Vagina (tissue), 2 donors: ENCODE measurements at regions not wholly inside any gene's neighbourhood (a gene's known extent, or its start where the extent isn't known, plus 50 kb on each side); places are given as distances from the start of the nearest gene placed in this dataset.
"Not testable (repeated sequence)": the region's sequence is repeated elsewhere in the genome, so short reads cannot be mapped to it uniquely, and the experiment has no call there.

Experiments
- DNase-seq, 2 donors: peaks; one replicate each; pipeline ENCODE4 v3.0.0-alpha.2; 2017; ENCODE audit errors: extremely low spot score in 2 of 2
- H3K27ac ChIP-seq: fragments of 200-600 bp; sonication (generic); one replicate; pipeline ENCODE4 v1.5.1; 2019
- H3K27me3 ChIP-seq: fragments of 200-600 bp; sonication (generic); one replicate; pipeline ENCODE4 v1.5.1; 2019
- H3K36me3 ChIP-seq, 2 donors: fragments of 200-600 bp; sonication (generic); one replicate each; pipeline ENCODE4 v1.5.1; 2017 to 2019
- H3K4me1 ChIP-seq: fragments of 200-600 bp; sonication (generic); one replicate; pipeline ENCODE4 v1.5.1; 2019
- H3K4me3 ChIP-seq, 2 donors: fragments of 200-600 bp; sonication (generic); 1 replicate in 1 of 2; 2 replicates in 1 of 2; pipeline ENCODE4 v1.5.1; 2016 to 2019
- H3K9me3 ChIP-seq: fragments of 200-600 bp; sonication (generic); one replicate; pipeline ENCODE4 v1.5.1; 2019
- POLR2A ChIP-seq, 2 donors: fragments of 450-650 bp; IDR thresholded peaks; one replicate each; pipeline ENCODE4 v1.6.1; 2017; ENCODE audit warnings: antibody characterized with exemption in 2 of 2, mild to moderate bottlenecking in 2 of 2, moderate library complexity in 2 of 2
- POLR2AphosphoS5 ChIP-seq, 2 donors: sonication (generic); formaldehyde crosslinking; IDR thresholded peaks; one replicate each; pipeline ENCODE4 v1.9.0; 2017; ENCODE audit warnings: antibody characterized with exemption in 2 of 2, mild to moderate bottlenecking in 2 of 2, low read depth in 1 of 2; ENCODE audit not compliant: insufficient read depth in 1 of 2
- intact Hi-C: fragments of 100-400 bp; cut with DNase I; formaldehyde crosslinking; loops from one replicate; pipeline ENCODE4 v1.15.1; 2023
- TF ChIP-seq, protein P1 (sequence below), 3 experiments: fragments of 450-650 bp in 2 of 3; fragments of 200-600 bp in 1 of 3; sonication (generic) in 1 of 3; IDR thresholded peaks; one replicate each; pipeline ENCODE4 v1.5.1; 2017 to 2019; ENCODE audit warnings: antibody characterized with exemption in 3 of 3, mild to moderate bottlenecking in 2 of 3, moderate library complexity in 2 of 3

DNA sequence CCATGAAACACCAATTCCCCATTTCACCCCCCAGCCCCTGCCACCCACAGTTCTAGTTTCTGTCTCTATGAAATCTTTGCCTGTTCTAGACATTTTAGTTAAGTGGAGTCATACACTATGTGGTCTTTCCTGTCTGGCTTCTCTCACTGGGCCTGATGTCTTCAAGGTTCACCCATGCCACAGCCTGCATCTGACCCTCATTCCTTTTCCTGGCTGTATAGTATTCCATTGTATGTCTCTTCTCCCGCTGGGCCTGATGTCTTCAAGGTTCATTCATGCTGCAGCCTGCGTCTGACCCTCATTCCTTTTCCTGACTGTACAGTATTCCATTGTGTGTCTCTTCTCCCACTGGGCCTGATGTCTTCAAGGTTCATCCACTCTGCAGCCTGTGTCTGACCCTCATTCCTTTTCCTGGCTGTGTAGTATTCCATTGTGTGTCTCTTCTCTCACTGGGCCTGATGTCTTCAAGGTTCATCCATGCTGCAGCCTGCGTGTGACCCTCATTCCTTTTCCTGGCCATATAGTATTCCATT lies 191.7 kb downstream of the CRLF2 start:
- TF ChIP-seq, protein P1, sequence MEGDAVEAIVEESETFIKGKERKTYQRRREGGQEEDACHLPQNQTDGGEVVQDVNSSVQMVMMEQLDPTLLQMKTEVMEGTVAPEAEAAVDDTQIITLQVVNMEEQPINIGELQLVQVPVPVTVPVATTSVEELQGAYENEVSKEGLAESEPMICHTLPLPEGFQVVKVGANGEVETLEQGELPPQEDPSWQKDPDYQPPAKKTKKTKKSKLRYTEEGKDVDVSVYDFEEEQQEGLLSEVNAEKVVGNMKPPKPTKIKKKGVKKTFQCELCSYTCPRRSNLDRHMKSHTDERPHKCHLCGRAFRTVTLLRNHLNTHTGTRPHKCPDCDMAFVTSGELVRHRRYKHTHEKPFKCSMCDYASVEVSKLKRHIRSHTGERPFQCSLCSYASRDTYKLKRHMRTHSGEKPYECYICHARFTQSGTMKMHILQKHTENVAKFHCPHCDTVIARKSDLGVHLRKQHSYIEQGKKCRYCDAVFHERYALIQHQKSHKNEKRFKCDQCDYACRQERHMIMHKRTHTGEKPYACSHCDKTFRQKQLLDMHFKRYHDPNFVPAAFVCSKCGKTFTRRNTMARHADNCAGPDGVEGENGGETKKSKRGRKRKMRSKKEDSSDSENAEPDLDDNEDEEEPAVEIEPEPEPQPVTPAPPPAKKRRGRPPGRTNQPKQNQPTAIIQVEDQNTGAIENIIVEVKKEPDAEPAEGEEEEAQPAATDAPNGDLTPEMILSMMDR (IDR thresholded peaks at IDR 0.05): no peak
- no peak for TF ChIP-seq POLR2A (IDR thresholded peaks at IDR 0.05)
- TF ChIP-seq POLR2AphosphoS5 (IDR thresholded peaks at IDR 0.05; ENCODE audit: insufficient read depth in 1 of 2, low read depth in 1 of 2): no peak
- Histone ChIP-seq H3K4me1 (no peaks in the 10 kb centered on the region), H3K9me3 (no peaks in the 10 kb centered on the region), H3K4me3 (no peak overlapping the region), H3K36me3 (no peaks in the 10 kb centered on the region), H3K27ac (no peak overlapping the region), H3K27me3 (no peaks in the 10 kb centered on the region)
- intact Hi-C loops: no loop called here
- no peak for DNase-seq

GRCh38 chrX:1016926-1017325 lies 195.5 kb downstream of the CRLF2 start:
- DNase-seq, H3K27ac ChIP-seq, H3K36me3 ChIP-seq, H3K4me1 ChIP-seq, intact Hi-C loops, H3K27me3 ChIP-seq, H3K9me3 ChIP-seq, H3K4me3 ChIP-seq: not testable (repeated sequence)

DNA sequence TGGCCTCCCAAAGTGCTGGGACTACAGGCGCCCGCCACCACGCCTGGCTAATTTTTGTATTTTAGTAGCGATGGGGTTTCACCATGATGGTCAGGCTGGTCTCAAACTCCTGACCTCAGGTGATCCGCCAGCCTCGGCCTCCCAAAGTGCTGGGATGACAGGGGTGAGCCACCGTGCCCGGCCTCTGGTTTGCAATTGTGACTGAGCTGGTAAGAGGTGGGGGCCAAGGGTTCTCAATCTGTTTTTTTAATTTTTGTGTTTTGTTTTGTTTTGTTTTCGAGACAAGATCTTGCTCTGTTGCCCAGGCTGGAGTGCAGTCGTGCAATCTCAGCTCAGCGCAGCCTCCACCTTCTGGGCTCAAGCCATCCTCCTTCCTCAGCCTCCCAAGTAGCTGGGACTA lies 196.2 kb downstream of the CRLF2 start:
- H3K9me3 ChIP-seq, H3K36me3 ChIP-seq, H3K4me3 ChIP-seq, DNase-seq, H3K27me3 ChIP-seq, intact Hi-C loops, H3K27ac ChIP-seq, H3K4me1 ChIP-seq: not testable (repeated sequence)

GRCh38 chrX:1012678-1013300 lies 199.7 kb downstream of the CRLF2 start:
- no peak for DNase-seq
- TF ChIP-seq POLR2AphosphoS5 (IDR thresholded peaks at IDR 0.05; ENCODE audit: insufficient read depth in 1 of 2, low read depth in 1 of 2) (no peak), POLR2A (IDR thresholded peaks at IDR 0.05) (no peak)
- TF ChIP-seq, protein P1 (IDR thresholded peaks at IDR 0.05): no peak
- Histone ChIP-seq H3K4me1 (no peaks in the 10 kb centered on the region), H3K36me3 (no peaks in the 10 kb centered on the region), H3K27ac (no peak overlapping the region), H3K27me3 (no peaks in the 10 kb centered on the region), H3K9me3 (no peaks in the 10 kb centered on the region), H3K4me3 (no peak overlapping the region)
- intact Hi-C loops: no loop called here

GRCh38 chrX:1011691-1012283 lies 200.7 kb downstream of the CRLF2 start:
- TF ChIP-seq POLR2AphosphoS5 (IDR thresholded peaks at IDR 0.05; ENCODE audit: insufficient read depth in 1 of 2, low read depth in 1 of 2): no peak
- no peak for TF ChIP-seq POLR2A (IDR thresholded peaks at IDR 0.05)
- TF ChIP-seq, protein P1 (IDR thresholded peaks at IDR 0.05): no peak
- H3K27me3 ChIP-seq: no peaks in the 10 kb centered on the region
- H3K4me1 ChIP-seq: no peaks in the 10 kb centered on the region
- H3K36me3 ChIP-seq: no peaks in the 10 kb centered on the region
- H3K9me3 ChIP-seq: no peaks in the 10 kb centered on the region
- intact Hi-C loops: no loop called here
- no peak overlapping the region for H3K27ac ChIP-seq
- DNase-seq: no peak
- H3K4me3 ChIP-seq: no peak overlapping the region

GRCh38 chrX:1009771-1010170 lies 202.7 kb downstream of the CRLF2 start:
- no peaks in the 10 kb centered on the region for H3K9me3 ChIP-seq
- no peak overlapping the region for H3K4me3 ChIP-seq
- H3K27ac ChIP-seq: no peak overlapping the region
- DNase-seq: no peak
- TF ChIP-seq, protein P1 (IDR thresholded peaks at IDR 0.05): no peak
- no peak for TF ChIP-seq POLR2AphosphoS5 (IDR thresholded peaks at IDR 0.05; ENCODE audit: insufficient read depth in 1 of 2, low read depth in 1 of 2)
- TF ChIP-seq POLR2A (IDR thresholded peaks at IDR 0.05): no peak
- no peaks in the 10 kb centered on the region for H3K36me3 ChIP-seq
- no peaks in the 10 kb centered on the region for H3K27me3 ChIP-seq
- intact Hi-C loops: no loop called here
- H3K4me1 ChIP-seq: no peaks in the 10 kb centered on the region
